GM12878 (cell line): ENCODE measurements at regions not wholly inside any gene's neighbourhood (a gene's known extent, or its start where the extent isn't known, plus 50 kb on each side); places are given as distances from the start of the nearest gene placed in this dataset.

Source experiments
- ATAC-seq: fragments of 200-7000 bp; cut with Tn5 transposase; 3 replicates; pipeline ENCODE4 v1.9.1; 2020; ENCODE audit warnings: mild to moderate bottlenecking, moderate library complexity
- BruUV-seq: library from RNA; stranded (reverse); fragments of 400-500 nt; replicated peaks from 2 replicates; lab custom pipeline; 2021; lab: Mats Ljungman, UMichigan
- CTCF ChIA-PET: fragments of 300-600 bp; sonication (Branson Sonifier 250); formaldehyde crosslinking; extraction: SDS; loops from one replicate; lab custom pipeline; 2021; ENCODE audit warnings: inconsistent platforms; lab: Yijun Ruan, JAX
- POLR2A ChIA-PET: fragments of 350-600 bp; formaldehyde crosslinking; extraction: SDS; loops from one replicate; lab custom pipeline; 2021; ENCODE audit warnings: inconsistent platforms; lab: Charles Lee
- RAD21 ChIA-PET: fragments of 300-600 bp; sonication (Branson Sonifier 250); formaldehyde crosslinking; loops from one replicate; lab custom pipeline; 2023; ENCODE audit warnings: antibody characterized with exemption; ENCODE audit not compliant: unreplicated experiment; lab: Charles Lee
- SMC1A ChIA-PET: fragments of 300-600 bp; sonication (Branson Sonifier 250); formaldehyde crosslinking; loops from one replicate; lab custom pipeline; 2023; ENCODE audit not compliant: unreplicated experiment, uncharacterized antibody; lab: Charles Lee
- DNase-seq: peaks from one replicate; pipeline ENCODE4 v3.0.0-alpha.2; 2011; ENCODE audit warnings: low read depth, low spot score
- FAIRE-seq: peaks from 3 replicates; lab custom pipeline; 2011; peaks lifted over from hg19 to GRCh38; lab: Jason Lieb, UNC
- H2AFZ ChIP-seq: 2 replicates; pipeline ENCODE4 v1.6.0; 2011; ENCODE audit warnings: low read depth, low read length, control low read depth; ENCODE audit not compliant: control insufficient read depth
- H3K27ac ChIP-seq: 2 replicates; pipeline ENCODE4 v1.5.1; 2011; ENCODE audit warnings: control low read depth; ENCODE audit not compliant: control insufficient read depth, insufficient read depth
- H3K27me3 ChIP-seq, 2 experiments: replicated peaks in 1 of 2; 2 replicates each; pipeline versions ENCODE4 v1.6.0 to v1.6.1; 2011; ENCODE audit warnings: low read length in 1 of 2; ENCODE audit not compliant: control insufficient read depth in 2 of 2, insufficient read depth in 2 of 2
- H3K36me3 ChIP-seq, 2 experiments: 2 replicates each; pipeline ENCODE4 v1.5.1; 2011; ENCODE audit warnings: low read length in 1 of 2; ENCODE audit not compliant: control insufficient read depth in 2 of 2, insufficient read depth in 2 of 2
- H3K4me1 ChIP-seq: 2 replicates; pipeline ENCODE4 v1.6.1; 2011; ENCODE audit warnings: mild to moderate bottlenecking, low read length, moderate library complexity, mixed read lengths; ENCODE audit not compliant: control insufficient read depth, insufficient read depth
- H3K4me2 ChIP-seq: 2 replicates; pipeline ENCODE4 v1.6.0; 2011; ENCODE audit warnings: control low read depth; ENCODE audit not compliant: control insufficient read depth, insufficient read depth
- H3K4me3 ChIP-seq: fragments of 200-600 bp; sonication (generic); 2 replicates; pipeline ENCODE4 v1.5.1; 2016
- H3K79me2 ChIP-seq: 2 replicates; pipeline ENCODE4 v1.6.0; 2011; ENCODE audit warnings: low read length; ENCODE audit not compliant: control insufficient read depth, insufficient read depth
- H3K9ac ChIP-seq: 2 replicates; pipeline ENCODE4 v1.8.0; 2011; ENCODE audit warnings: low read length, control low read depth, mixed read lengths; ENCODE audit not compliant: control insufficient read depth, insufficient read depth
- H3K9me3 ChIP-seq: replicated peaks from 3 replicates; pipeline ENCODE4 v1.5.1; 2011; ENCODE audit warnings: mild to moderate bottlenecking, low read length; ENCODE audit not compliant: control insufficient read depth, insufficient read depth
- H4K20me1 ChIP-seq: 2 replicates; pipeline ENCODE4 v1.6.0; 2011; ENCODE audit not compliant: control insufficient read depth, insufficient read depth
- CBX3 ChIP-seq: fragments of 200-600 bp; sonication (generic); IDR thresholded peaks from 2 replicates; pipeline ENCODE4 v1.6.1; 2016; ENCODE audit warnings: low read depth, borderline replicate concordance
- CHD1 ChIP-seq: IDR thresholded peaks from 2 replicates; pipeline ENCODE4 v1.6.1; 2012; ENCODE audit warnings: low read depth, low read length, improper control_type of control experiment
- E4F1 ChIP-seq: fragments of 450-650 bp; IDR thresholded peaks from 2 replicates; pipeline ENCODE4 v1.6.1; 2018; ENCODE audit warnings: borderline replicate concordance, mild to moderate bottlenecking; ENCODE audit not compliant: partially characterized antibody
- MTA2 ChIP-seq: fragments of 450-650 bp; IDR thresholded peaks from 2 replicates; pipeline ENCODE4 v1.6.1; 2016; ENCODE audit warnings: low read depth, mild to moderate bottlenecking, moderate library complexity
- POLR2AphosphoS2 ChIP-seq: IDR thresholded peaks from 2 replicates; pipeline ENCODE4 v1.6.1; 2011; ENCODE audit warnings: low read depth, mild to moderate bottlenecking, low read length, improper control_type of control experiment, moderate library complexity
- SIN3A ChIP-seq: IDR thresholded peaks from 2 replicates; pipeline ENCODE4 v1.6.1; 2012; ENCODE audit warnings: low read depth, low read length, improper control_type of control experiment
- SREBF1 ChIP-seq: IDR thresholded peaks from 2 replicates; pipeline ENCODE4 v1.6.1; 2012; ENCODE audit warnings: mild to moderate bottlenecking, low read length
- TCF7 ChIP-seq: IDR thresholded peaks from 2 replicates; pipeline ENCODE4 v1.6.1; 2014; ENCODE audit warnings: antibody characterized with exemption, borderline replicate concordance
- WGBS: methylation state at CpG from one replicate; pipeline ENCODE4 v1.1.6; 2016; ENCODE audit warnings: low lambda C conversion rate; ENCODE audit not compliant: insufficient replicate concordance, insufficient coverage; ENCODE audit errors: missing lambda C conversion rate; 5-methylcytosine and 5-hydroxymethylcytosine counted together
- in situ Hi-C: fragments of 300-500 bp; cut with MboI; formaldehyde crosslinking; loops from 9 replicates; pipeline ENCODE4 v1.14.3; 2018; ENCODE audit warnings: mixed read lengths
- intact Hi-C: fragments of 100-400 bp; cut with micrococcal nuclease; formaldehyde crosslinking; loops from one replicate; pipeline ENCODE4 v1.14.2; 2022; ENCODE audit not compliant: unreplicated experiment

- TF ChIP-seq SREBF1 (no peak), MTA2 (no peak), SIN3A (no peak), POLR2AphosphoS2 (no peak), TCF7 (no peak), CBX3 (no peak), CHD1 (no peak), E4F1 (no peak)
- H3K79me2 ChIP-seq, result no peaks in the 10 kb centered on the region
- ATAC-seq (no peak), DNase-seq (no peak), FAIRE-seq (no peak)
- H3K36me3 ChIP-seq, result no peaks in the 10 kb centered on the region
- intact Hi-C loops, result no loop called here
- BruUV-seq, result no TSS peak
- H3K9ac ChIP-seq, result no peak overlapping the region
- no peaks in the 10 kb centered on the region for H4K20me1 ChIP-seq
- 55% methylated on average over 4 of the region's 4 CpGs for WGBS
- no peak overlapping the region for H2AFZ ChIP-seq
- H3K27me3 ChIP-seq, result no peaks in the 10 kb centered on the region
- no peaks in the 10 kb centered on the region for H3K9me3 ChIP-seq
- H3K4me1 ChIP-seq, result no peaks in the 10 kb centered on the region
- SMC1A ChIA-PET, result interaction anchor here (1.5 to 3.4 kb wide), 2 partner anchors 17 to 25 kb away, joined by 5 to 20 read pairs; no protein-coding TSS in a partner anchor
- no peak overlapping the region for H3K27ac ChIP-seq
- H3K4me3 ChIP-seq, result no peak overlapping the region
- POLR2A ChIA-PET, result interaction anchor here (1.1 to 2.1 kb wide), 3 partner anchors 16 to 23 kb away, joined by 4 to 6 read pairs (median 5); no protein-coding TSS in a partner anchor
- RAD21 ChIA-PET, result interaction anchor here (2.2 kb wide), 1 partner anchor 16 kb away, joined by 7 read pairs; no protein-coding TSS in a partner anchor
- in situ Hi-C loops, result no loop called here
- CTCF ChIA-PET, result interaction anchor here (1.1 to 1.5 kb wide), 4 partner anchors 17 to 100 kb away, joined by 3 to 4 read pairs (median 4); no protein-coding TSS in a partner anchor
- H3K4me2 ChIP-seq, result no peak overlapping the region
Measured at GRCh38 chr14:34198096-34198495, 247.2 kb upstream of the EGLN3 start.
